ENCODE measurements at regions not wholly inside any gene's neighbourhood (a gene's known extent, or its start where the extent isn't known, plus 50 kb on each side); places are given as distances from the start of the nearest gene placed in this dataset.

DNA sequence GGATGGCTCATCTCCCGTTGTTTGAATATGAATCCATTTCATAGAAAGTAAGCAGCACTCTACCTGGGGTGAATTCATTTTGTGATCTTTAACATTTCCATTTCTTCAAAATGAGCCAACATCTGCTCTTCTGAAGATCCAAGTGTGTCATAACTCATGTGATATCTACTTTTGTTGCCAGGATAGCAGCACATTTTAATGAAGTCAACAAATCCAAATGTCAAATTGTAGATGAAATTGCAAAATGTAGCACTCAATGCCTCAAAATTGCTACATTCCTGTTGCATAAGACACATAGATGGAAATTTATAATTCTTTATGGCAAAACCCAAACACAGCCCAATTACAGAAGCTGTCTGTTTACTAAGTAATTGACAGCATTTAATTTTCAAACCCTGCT, 360.7 kb downstream of the TMX3 start:
- DNase-seq = no peak
- Mint-ChIP-seq H3K9me3 (peaks cover 17% of the 10 kb centered on the region in 2 donors), H3K36me3 (no peaks in the 10 kb centered on the region), H3K27me3 (no peaks in the 10 kb centered on the region), H3K4me3 (no peak overlapping the region), H3K4me1 (no peaks in the 10 kb centered on the region), H3K27ac (no peak overlapping the region)
- ATAC-seq (replicated peaks) = no peak

DNA sequence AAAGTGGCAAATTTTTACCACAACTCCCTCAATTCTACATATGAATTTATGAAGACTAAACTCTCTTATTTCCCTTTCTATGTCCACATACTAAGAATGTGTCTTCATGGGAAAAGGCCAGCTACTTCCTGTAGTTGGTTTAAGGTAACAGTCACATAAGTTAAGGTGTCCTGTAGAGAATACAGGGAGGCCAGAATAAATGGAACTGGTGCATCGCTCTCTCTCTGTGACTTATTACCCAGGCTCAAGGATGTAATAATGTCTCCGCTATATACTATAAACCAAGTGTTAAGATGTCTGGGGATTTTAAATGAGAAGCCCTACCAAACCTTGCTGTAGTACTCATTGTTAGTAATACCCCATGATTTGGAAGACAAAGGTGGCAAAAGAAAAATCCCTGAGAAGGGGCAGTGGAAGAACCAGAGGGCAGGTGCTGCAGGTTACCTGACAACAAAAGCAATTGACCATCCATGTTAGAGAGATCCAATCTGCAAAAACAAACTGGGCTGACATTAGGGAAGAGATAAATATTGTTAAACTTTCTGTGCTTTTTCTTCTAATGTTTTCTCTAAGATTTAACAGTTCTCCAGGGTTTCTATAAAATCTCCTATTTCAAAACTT, 372.8 kb downstream of the TMX3 start:
- peaks cover 0 to 2% of the 10 kb centered on the region in 2 donors for H3K9me3 Mint-ChIP-seq
- DNase-seq (no peak), ATAC-seq (replicated peaks) (no peak)
- H3K27ac Mint-ChIP-seq = no peak overlapping the region
- no peak overlapping the region for H3K4me3 Mint-ChIP-seq
- no peaks in the 10 kb centered on the region for H3K36me3 Mint-ChIP-seq
- H3K4me1 Mint-ChIP-seq = no peaks in the 10 kb centered on the region
- H3K27me3 Mint-ChIP-seq = no peaks in the 10 kb centered on the region

DNA sequence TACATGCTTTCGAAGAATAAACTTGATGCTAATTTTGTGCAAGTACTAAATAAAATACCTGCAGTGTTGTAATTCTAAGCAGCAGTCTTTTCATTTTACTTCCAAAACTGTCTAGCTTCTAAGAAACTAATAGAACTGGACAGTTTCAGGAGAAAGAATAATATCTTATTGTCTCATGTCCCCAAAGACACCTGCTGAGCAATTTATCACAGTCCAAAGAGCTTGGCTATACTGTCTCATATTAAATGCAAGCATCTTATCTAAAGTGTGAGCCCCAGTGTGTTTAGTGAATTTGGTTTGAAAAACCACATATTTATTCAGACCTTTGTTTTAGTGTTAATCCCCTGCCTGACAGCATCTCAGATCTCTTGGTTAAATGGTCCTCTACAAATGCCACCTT, 374.3 kb downstream of the TMX3 start:
- no peak for DNase-seq
- Mint-ChIP-seq H3K4me3 (no peak overlapping the region), H3K9me3 (peaks cover 0 to 2% of the 10 kb centered on the region in 2 donors), H3K27ac (no peak overlapping the region), H3K27me3 (no peaks in the 10 kb centered on the region), H3K36me3 (no peaks in the 10 kb centered on the region), H3K4me1 (no peaks in the 10 kb centered on the region)
- no peak for ATAC-seq (replicated peaks)

DNA sequence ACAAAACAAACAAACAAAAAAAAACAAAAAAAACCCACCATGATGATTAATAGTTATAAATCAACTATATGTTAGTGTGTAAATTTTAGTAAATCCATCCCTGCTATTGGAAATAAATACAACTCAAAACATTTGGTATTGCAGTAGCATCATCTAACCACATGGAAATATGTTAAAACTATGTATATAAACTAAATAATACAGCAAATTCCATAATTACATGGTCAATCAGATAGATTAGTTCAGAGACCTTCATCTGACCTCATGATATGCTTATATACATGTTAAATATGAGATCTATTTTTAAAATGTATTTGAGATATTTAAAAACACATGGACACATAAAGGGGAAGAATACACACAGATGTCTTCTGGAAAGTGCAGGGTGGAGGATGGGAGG, 384.2 kb downstream of the TMX3 start:
- Mint-ChIP-seq H3K27ac (no peak overlapping the region), H3K9me3 (peaks cover 0 to 1% of the 10 kb centered on the region in 2 donors), H3K36me3 (no peaks in the 10 kb centered on the region), H3K4me3 (no peak overlapping the region), H3K4me1 (no peaks in the 10 kb centered on the region), H3K27me3 (no peaks in the 10 kb centered on the region)
- ATAC-seq (replicated peaks) (no peak), DNase-seq (no peak)

DNA sequence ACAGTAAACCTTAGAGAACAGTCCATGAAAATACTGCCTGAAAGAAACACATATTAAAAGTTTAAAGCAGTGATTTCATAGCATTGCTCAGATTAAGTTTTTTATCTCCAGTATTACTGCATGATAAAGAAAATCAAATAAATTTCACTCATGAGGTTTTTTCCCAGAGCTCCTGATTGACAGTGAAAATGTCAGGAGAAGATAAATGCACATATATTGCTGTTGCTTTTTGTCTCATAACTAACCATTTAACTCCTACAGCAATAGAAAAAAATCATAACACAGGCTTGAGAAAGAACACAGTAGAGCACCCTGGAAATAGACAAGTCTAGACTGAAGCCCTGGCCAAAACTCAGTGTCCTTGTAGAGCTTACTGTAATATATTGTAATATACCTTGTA, 391.0 kb downstream of the TMX3 start:
- DNase-seq (no peak), ATAC-seq (replicated peaks) (no peak)
- peaks cover 0 to 4% of the 10 kb centered on the region in 2 donors for H3K9me3 Mint-ChIP-seq
- no peaks in the 10 kb centered on the region for H3K27me3 Mint-ChIP-seq
- no peak overlapping the region for H3K27ac Mint-ChIP-seq
- no peak overlapping the region for H3K4me3 Mint-ChIP-seq
- no peaks in the 10 kb centered on the region for H3K4me1 Mint-ChIP-seq
- no peaks in the 10 kb centered on the region for H3K36me3 Mint-ChIP-seq

DNA sequence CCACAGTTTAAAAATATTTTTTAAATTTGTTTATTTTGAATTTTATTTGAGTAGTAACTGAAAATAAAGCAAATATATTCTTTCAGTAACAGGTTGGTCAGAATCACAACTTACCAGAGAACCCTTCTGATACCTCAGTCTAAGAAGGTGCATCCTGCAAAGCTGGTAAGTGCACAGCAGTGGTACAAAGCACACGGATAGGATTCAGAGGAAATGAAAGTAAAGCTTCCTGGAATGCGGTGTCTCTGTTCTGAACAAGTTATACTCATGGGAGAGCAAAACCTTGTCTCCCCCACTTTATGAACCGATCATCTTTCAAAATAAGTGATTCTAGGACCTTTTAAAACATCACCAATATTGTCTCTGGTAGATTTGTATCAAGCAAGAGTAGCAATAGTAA, 398.3 kb downstream of the TMX3 start:
- H3K27me3 Mint-ChIP-seq = no peaks in the 10 kb centered on the region
- no peak for DNase-seq
- no peaks in the 10 kb centered on the region for H3K36me3 Mint-ChIP-seq
- H3K4me3 Mint-ChIP-seq = no peak overlapping the region
- H3K4me1 Mint-ChIP-seq = no peaks in the 10 kb centered on the region
- ATAC-seq (replicated peaks) = no peak
- H3K9me3 Mint-ChIP-seq = peaks cover 0 to 2% of the 10 kb centered on the region in 2 donors
- H3K27ac Mint-ChIP-seq = no peak overlapping the region

DNA sequence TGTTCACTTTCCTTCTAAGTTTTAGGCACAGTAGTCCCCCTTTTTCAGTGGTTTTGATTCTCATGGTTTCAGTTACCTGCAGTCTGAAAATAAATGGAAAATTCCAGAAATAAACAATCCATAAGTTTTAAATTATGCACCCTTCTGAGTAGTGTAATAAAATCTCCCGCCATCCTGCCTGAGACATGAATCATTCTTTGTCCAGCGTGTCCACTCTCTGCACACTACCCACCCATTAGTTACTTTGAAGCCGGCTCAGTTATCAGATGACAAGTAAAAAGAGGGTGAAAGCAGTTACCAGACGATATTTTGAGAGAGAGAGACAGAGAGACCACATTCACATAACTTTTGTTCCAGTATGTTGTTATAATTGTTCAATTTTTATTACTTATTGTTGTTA, 400.5 kb downstream of the TMX3 start:
- DNase-seq (no peak), ATAC-seq (replicated peaks) (no peak)
- Mint-ChIP-seq H3K4me1 (no peaks in the 10 kb centered on the region), H3K27ac (no peak overlapping the region), H3K36me3 (no peaks in the 10 kb centered on the region), H3K27me3 (no peaks in the 10 kb centered on the region), H3K9me3 (peaks cover 4 to 6% of the 10 kb centered on the region in 2 donors), H3K4me3 (no peak overlapping the region)

DNA sequence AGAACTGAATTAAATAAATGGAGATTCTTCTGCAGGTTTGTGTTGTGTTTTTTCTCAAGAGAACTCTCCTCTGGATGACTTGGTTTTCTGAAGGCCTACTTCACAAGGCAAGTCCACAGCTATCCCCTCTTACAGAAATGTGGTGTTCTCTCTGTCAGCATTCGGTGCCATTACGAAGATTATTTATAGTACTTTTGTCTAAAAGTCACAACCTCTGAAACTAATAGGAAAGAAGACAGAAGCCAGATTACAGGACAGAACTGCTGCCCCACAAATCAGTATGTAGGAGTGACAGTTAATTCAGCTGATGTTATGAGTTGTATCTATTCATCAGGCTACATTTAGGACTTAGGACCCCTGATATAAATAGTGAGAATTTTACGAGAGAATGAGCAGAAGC, 413.5 kb downstream of the TMX3 start:
- no peak for DNase-seq
- Mint-ChIP-seq H3K4me3 (no peak overlapping the region), H3K27me3 (no peaks in the 10 kb centered on the region), H3K27ac (no peak overlapping the region), H3K36me3 (no peaks in the 10 kb centered on the region), H3K4me1 (no peaks in the 10 kb centered on the region), H3K9me3 (no peaks in the 10 kb centered on the region)
- ATAC-seq (replicated peaks) = no peak

DNA sequence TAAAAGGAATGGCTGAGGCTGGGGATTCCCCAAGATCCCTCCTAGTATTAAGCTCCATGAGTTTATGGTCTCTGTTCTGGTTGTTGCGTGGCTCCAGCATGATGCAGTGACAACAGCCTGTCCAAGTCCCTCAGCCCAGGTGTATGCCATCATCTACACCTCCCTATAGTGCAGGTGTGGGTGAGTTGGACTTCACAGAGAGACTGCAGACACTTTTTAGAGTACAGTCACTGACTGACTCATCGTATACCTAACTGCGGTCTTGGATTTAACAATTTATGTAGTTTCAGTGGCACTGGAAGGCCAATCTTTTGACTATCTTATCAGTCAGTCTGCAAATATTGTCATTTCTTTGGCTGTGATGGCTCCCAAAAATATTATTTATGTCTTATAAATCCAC, 415.0 kb downstream of the TMX3 start:
- no peaks in the 10 kb centered on the region for H3K9me3 Mint-ChIP-seq

DNA sequence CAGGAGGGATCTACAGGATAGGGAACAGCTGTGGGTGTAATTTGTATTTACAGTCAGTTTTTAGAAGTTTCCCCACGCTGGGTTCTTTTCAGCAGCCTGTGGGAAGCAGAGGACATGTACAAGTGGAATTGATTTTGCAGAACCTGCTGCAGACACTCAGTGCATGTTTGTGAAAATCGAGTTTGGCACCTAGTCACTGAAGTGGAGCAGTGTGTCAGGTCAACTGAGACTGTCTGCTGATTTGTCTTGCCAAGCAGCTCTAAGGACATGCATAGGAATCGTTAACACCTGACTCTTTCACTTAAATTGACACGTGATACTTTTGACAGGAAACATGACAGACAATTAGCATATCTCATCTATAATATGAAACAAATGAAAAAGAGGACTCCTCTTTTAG, 416.6 kb downstream of the TMX3 start:
- no peak overlapping the region for H3K27ac Mint-ChIP-seq
- ATAC-seq (replicated peaks) (no peak), DNase-seq (no peak)
- peaks cover 0 to 3% of the 10 kb centered on the region in 2 donors for H3K9me3 Mint-ChIP-seq
- no peak overlapping the region for H3K4me3 Mint-ChIP-seq
- H3K27me3 Mint-ChIP-seq = no peaks in the 10 kb centered on the region
- no peaks in the 10 kb centered on the region for H3K4me1 Mint-ChIP-seq
- H3K36me3 Mint-ChIP-seq = no peaks in the 10 kb centered on the region

More for the DNA sequence above, 415.0 kb downstream of the TMX3 start:
- no peaks in the 10 kb centered on the region for H3K36me3 Mint-ChIP-seq
- no peak for ATAC-seq (replicated peaks)
- H3K4me3 Mint-ChIP-seq = no peak overlapping the region
- DNase-seq = no peak
- no peaks in the 10 kb centered on the region for H3K4me1 Mint-ChIP-seq
- H3K27me3 Mint-ChIP-seq = no peaks in the 10 kb centered on the region
- no peak overlapping the region for H3K27ac Mint-ChIP-seq

DNA sequence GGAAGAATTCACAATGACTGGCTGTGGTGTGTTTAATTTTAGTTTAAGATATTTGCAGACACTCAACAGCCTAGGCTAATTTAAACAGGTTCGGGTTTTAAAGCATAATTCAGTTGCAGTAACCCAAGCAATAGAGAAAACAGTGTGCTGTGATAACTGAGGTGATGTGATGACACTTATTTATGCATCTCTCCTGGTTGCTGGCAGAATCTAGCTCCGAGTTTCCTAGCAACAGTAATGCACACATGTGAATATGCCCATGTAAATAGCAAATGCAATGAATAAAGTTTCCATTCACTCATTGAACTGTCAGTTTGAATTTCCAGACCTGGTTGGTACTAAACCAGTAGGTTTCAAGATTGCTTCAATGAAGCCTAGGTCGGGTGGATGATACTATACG, 426.5 kb downstream of the TMX3 start:
- Mint-ChIP-seq H3K4me3 (no peak overlapping the region), H3K27ac (no peak overlapping the region), H3K27me3 (no peaks in the 10 kb centered on the region), H3K4me1 (no peaks in the 10 kb centered on the region), H3K36me3 (no peaks in the 10 kb centered on the region), H3K9me3 (peaks cover 0 to 2% of the 10 kb centered on the region in 2 donors)
- ATAC-seq (replicated peaks) (no peak), DNase-seq (no peak)

DNA sequence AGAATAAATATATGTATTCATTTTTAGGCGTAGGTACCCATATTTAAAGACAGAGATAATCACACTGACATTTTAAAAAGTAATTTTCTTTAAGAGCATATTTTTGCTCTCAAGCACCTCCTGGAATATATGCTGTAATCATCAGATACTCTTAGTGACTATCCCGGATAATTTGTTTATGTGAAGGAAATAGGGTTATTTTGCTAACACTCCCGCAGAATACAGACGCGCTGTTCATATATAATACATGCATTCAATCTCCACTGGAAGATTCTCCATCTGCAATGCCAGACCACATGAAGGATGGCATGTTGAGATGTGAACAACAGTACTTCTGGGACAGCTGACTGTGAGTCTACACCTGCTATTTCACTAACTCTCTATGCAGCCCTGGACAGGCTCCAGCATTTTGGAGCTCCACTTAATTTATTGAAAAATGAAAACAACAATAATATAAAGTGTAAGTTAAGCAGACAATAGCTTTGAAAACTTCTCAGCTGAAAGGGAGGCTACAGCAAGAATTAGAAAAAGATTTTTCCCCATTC, 430.6 kb downstream of the TMX3 start:
- Mint-ChIP-seq H3K9me3 (no peaks in the 10 kb centered on the region), H3K4me3 (no peak overlapping the region), H3K27me3 (no peaks in the 10 kb centered on the region), H3K36me3 (no peaks in the 10 kb centered on the region), H3K4me1 (no peaks in the 10 kb centered on the region), H3K27ac (no peak overlapping the region)
- no peak for DNase-seq
- no peak for ATAC-seq (replicated peaks)

DNA sequence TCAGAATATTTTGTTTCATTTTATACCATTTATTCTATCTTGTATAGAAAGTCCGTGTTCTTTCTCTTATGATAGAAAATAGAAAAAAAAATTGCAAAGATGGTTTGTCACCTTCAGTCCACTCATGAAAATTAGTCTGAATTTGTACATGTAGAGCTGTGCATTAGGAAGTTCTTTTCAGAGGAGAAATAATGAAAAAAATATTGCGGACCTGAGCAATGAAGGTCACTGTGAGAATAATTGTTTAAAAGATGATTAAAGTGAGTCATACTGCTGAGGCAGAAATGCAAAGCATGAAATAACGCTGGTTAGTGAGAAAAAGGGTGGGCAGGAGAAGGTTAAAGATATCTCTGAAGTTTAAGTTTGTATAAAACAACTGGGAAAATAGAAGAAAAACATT, 431.1 kb downstream of the TMX3 start:
- Mint-ChIP-seq H3K9me3 (no peaks in the 10 kb centered on the region), H3K4me1 (no peaks in the 10 kb centered on the region), H3K27ac (no peak overlapping the region), H3K27me3 (no peaks in the 10 kb centered on the region), H3K36me3 (no peaks in the 10 kb centered on the region), H3K4me3 (no peak overlapping the region)
- ATAC-seq (replicated peaks) (no peak), DNase-seq (no peak)

DNA sequence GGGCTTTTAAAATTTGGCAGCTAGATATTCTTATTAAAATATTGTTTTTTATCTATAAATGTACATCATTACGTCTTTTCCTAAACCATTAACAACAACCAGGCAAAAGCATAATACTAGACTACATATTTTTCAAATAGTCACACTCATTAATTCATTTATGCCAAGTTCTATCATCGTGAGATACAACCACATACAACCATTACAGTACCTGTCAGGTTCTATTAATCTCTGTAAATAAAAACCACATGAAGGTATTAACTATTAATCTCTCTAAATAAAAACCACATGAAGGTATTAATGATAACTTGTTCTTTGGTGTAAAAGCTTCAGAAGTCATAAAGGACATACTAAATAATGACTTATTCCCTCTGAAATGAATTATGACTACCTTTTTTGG, 432.7 kb downstream of the TMX3 start:
- no peak overlapping the region for H3K4me3 Mint-ChIP-seq
- ATAC-seq (replicated peaks) (no peak), DNase-seq (no peak)
- H3K27me3 Mint-ChIP-seq = no peaks in the 10 kb centered on the region
- H3K27ac Mint-ChIP-seq = no peak overlapping the region
- H3K4me1 Mint-ChIP-seq = no peaks in the 10 kb centered on the region
- no peaks in the 10 kb centered on the region for H3K36me3 Mint-ChIP-seq
- H3K9me3 Mint-ChIP-seq = no peaks in the 10 kb centered on the region

DNA sequence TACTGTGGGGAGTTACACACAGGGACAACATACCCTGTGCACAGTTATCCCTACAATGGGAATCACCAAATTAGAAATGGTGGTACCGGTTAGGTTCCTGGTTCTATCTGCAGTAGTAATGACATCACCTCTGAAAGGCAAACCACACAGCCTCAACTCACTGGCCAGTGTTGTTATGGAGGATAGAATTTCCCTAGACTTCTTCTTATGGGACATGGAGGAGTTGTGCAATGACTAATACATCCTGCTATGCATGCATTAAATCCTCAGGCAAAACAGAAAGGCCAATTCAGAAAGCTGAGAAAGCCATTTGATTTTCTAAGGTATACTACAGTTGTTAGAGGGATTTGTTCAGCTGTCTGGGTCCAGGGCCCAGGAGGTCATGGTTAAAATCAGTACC, 439.3 kb downstream of the TMX3 start:
- no peaks in the 10 kb centered on the region for H3K9me3 Mint-ChIP-seq
- H3K4me3 Mint-ChIP-seq = no peak overlapping the region
- no peak for ATAC-seq (replicated peaks)
- no peaks in the 10 kb centered on the region for H3K27me3 Mint-ChIP-seq
- H3K27ac Mint-ChIP-seq = no peak overlapping the region
- H3K4me1 Mint-ChIP-seq = no peaks in the 10 kb centered on the region
- no peaks in the 10 kb centered on the region for H3K36me3 Mint-ChIP-seq
- no peak for DNase-seq

DNA sequence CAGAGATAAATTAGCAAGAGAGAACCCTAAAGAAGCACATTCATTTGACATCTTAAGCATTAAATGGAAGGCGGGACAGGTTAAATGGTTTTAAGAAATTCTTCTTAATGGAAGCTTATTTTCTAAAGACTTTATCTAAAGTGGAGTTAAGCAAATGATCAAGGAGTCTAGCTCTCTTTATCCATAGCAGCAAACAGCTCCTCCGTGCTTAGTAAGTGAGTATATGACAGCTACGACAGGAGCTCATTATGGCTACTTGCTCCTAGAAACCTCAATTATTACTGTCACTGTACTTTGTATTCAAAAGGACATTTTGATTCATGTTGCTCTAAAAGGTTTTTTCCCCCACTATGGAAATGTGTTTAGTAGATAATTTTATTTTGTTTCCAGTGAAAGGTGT, 444.9 kb downstream of the TMX3 start:
- DNase-seq (no peak), ATAC-seq (replicated peaks) (no peak)
- Mint-ChIP-seq H3K27me3 (no peaks in the 10 kb centered on the region), H3K9me3 (peaks cover 0 to 4% of the 10 kb centered on the region in 2 donors), H3K27ac (no peak overlapping the region), H3K4me1 (no peaks in the 10 kb centered on the region), H3K36me3 (no peaks in the 10 kb centered on the region), H3K4me3 (no peak overlapping the region)
